Heart left ventricle (tissue), 13 donors: ENCODE measurements at regions not wholly inside any gene's neighbourhood (a gene's known extent, or its start where the extent isn't known, plus 50 kb on each side); places are given as distances from the start of the nearest gene placed in this dataset.
A peak's percentile ranks its signal among the peaks of the same experiment; 100 is the strongest.

Source experiments
- CTCF ChIP-seq, 12 donors: fragments of 200-600 bp; sonication (generic) in 4 of 12; IDR thresholded peaks; one replicate each; pipeline versions ENCODE4 v1.5.0 to v1.8.0; 2018 to 2022; ENCODE audit warnings: antibody characterized with exemption in 12 of 12, mild to moderate bottlenecking in 5 of 12
- POLR2A ChIP-seq, 2 donors: fragments of 450-650 bp; IDR thresholded peaks; one replicate each; pipeline ENCODE4 v1.6.1; 2017; ENCODE audit warnings: antibody characterized with exemption in 2 of 2, mild to moderate bottlenecking in 2 of 2, moderate library complexity in 2 of 2
- donor health status: ischemic (EF 13 %, LVEDD 7.1; RV severe dilation, severe dysfunction).
- donor health status: DM: no; HTN: yes; CAD: no.
- donor health status: DM: no; HTN: no; CAD: no.
- donor health status: ischemic (EF 25% LVEDD 6.9; RV normal size, moderate dysfunction).
- donor health status: ischemic (EF 25% LVEDD 5.7; RV mildly dilated, moderate dysfunction).
- donor health status: ischemic (EF 35%, LVEDD 5.7; RV mildly dilated, moderate dysfunction).
- donor health status: nonischemic (EF 11% LVEDD 7.7; RV severe dilation, severe dysfunction).
- donor health status: DM: yes; HTN: yes; CAD: no.
- donor health status: PGD.
- donor health status: ischemic (EF 29% LVEDD 5.4; RV normal size, mild dysfunction).
- donor health status: nonischemic (EF 23%, LVEDD 6.1; RV moderate dilation, normal function).

DNA sequence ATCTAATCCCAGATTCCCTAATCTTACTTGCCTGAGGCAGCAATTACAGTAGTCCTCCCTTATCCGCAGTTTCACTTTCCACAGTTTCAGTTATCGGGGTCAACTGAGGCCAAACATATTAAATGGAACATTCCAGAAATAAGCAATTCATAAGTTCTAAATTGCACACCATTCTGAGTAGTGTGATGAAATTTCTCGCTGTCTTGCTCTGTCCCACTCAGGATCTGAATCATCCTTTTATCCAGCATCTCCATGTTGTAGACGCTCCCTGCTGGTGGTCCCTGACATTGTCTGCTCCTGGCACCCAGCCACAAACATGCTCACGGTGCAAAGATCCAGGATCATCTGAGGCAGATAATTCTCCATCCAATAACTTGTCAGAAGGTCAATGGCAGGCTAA is 128.7 kb upstream of the CXCL12 start:
- peak in 3 of 12 donors; percentile 9 to 18 (median 10) for TF ChIP-seq CTCF (IDR thresholded peaks at IDR 0.05)
- TF ChIP-seq POLR2A (IDR thresholded peaks at IDR 0.05): no peak
